ENCODE measurements at regions not wholly inside any gene's neighbourhood (a gene's known extent, or its start where the extent isn't known, plus 50 kb on each side); places are given as distances from the start of the nearest gene placed in this dataset.

DNA sequence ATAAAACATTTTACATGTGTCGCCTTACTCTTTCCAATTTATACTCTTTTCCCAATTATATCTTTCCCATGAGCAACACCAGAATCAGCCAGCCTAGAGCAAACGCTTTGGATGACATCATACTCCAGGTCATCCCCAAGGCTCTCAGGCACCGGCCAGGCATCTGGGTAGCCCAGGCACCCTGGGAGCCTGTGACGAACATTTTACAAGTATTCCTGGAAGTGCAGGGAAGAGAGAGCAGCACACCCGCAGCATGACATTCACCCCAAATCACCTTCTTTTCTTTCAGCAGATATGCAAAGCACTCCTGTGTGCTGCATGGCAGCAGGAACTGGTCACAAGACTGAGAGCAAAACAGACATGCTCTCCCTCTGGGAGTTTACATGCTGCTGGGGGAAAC is 75.7 kb upstream of the SMIM23 start:
- CTCF ChIA-PET = no interaction called here
- no peak for DNase-seq (ENCODE audit: low spot score)
- Histone ChIP-seq H3K4me3 (ENCODE audit: low read depth, low read length, poor library complexity, severe bottlenecking) (no peak overlapping the region), H3K27ac (ENCODE audit: low read depth, low read length, poor library complexity, severe bottlenecking) (no peak overlapping the region), H3K36me3 (ENCODE audit: insufficient read depth, low read length, poor library complexity, severe bottlenecking) (no peaks in the 10 kb centered on the region), H3K27me3 (replicated peaks; ENCODE audit: insufficient read depth, low read depth, low read length, poor library complexity) (no peaks in the 10 kb centered on the region), H3K9me3 (ENCODE audit: low read depth, low read length, poor library complexity, severe bottlenecking) (no peaks in the 10 kb centered on the region), H3K4me1 (ENCODE audit: insufficient read depth, low read length, poor library complexity, severe bottlenecking) (no peaks in the 10 kb centered on the region)
- TF ChIP-seq, protein P1, sequence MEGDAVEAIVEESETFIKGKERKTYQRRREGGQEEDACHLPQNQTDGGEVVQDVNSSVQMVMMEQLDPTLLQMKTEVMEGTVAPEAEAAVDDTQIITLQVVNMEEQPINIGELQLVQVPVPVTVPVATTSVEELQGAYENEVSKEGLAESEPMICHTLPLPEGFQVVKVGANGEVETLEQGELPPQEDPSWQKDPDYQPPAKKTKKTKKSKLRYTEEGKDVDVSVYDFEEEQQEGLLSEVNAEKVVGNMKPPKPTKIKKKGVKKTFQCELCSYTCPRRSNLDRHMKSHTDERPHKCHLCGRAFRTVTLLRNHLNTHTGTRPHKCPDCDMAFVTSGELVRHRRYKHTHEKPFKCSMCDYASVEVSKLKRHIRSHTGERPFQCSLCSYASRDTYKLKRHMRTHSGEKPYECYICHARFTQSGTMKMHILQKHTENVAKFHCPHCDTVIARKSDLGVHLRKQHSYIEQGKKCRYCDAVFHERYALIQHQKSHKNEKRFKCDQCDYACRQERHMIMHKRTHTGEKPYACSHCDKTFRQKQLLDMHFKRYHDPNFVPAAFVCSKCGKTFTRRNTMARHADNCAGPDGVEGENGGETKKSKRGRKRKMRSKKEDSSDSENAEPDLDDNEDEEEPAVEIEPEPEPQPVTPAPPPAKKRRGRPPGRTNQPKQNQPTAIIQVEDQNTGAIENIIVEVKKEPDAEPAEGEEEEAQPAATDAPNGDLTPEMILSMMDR (conservative IDR thresholded peaks at IDR 0.05; ENCODE audit: low read depth, low read length) = no peak
- no peak for TF ChIP-seq EZH2 (IDR thresholded peaks at IDR 0.05; ENCODE audit: borderline replicate concordance, low read depth, low read length, poor library complexity, severe bottlenecking)
- BruUV-seq (replicated peaks) = no TSS peak
- POLR2A ChIA-PET (ENCODE audit: low non-redundant PET) = no interaction called here
- intact Hi-C loops (cut with micrococcal nuclease; ENCODE audit: unreplicated experiment) = no loop called here

DNA sequence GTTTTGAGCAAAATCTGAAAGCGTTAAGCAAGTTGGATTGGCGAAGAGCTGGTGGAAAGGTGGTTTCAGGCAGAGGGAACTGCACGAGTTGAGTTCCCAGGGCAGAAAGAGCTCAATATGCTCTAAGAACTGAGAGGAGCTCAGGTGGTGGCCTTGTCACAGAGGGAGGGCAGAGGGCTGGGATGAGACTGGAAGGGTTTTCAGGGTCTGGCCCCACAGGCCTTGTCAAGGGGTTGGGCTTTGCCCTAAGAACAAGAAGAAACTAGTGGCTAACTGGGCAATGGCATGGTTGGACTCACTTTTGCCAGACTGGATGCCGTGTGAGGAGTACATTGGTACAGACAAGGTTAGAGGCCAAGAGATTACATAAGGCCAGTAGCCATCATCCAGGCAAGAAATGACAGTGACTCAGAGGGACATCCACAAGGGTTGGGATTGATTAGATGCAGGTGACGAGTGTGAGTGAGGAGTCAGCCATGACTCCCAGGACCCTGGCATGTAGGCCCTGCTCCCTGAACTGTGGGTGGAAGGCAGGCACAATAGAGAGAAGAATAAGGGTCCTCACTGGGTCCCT is 75.1 kb upstream of the SMIM23 start:
- ChIA-PET POLR2A (ENCODE audit: low non-redundant PET) (no interaction called here), CTCF (no interaction called here)
- Histone ChIP-seq H3K9me3 (ENCODE audit: low read depth, low read length, poor library complexity, severe bottlenecking) (no peaks in the 10 kb centered on the region), H3K27me3 (replicated peaks; ENCODE audit: insufficient read depth, low read depth, low read length, poor library complexity) (no peaks in the 10 kb centered on the region), H3K4me1 (ENCODE audit: insufficient read depth, low read length, poor library complexity, severe bottlenecking) (no peaks in the 10 kb centered on the region), H3K4me3 (ENCODE audit: low read depth, low read length, poor library complexity, severe bottlenecking) (no peak overlapping the region), H3K36me3 (ENCODE audit: insufficient read depth, low read length, poor library complexity, severe bottlenecking) (no peaks in the 10 kb centered on the region), H3K27ac (ENCODE audit: low read depth, low read length, poor library complexity, severe bottlenecking) (no peak overlapping the region)
- no TSS peak for BruUV-seq (replicated peaks)
- DNase-seq (ENCODE audit: low spot score) = no peak
- intact Hi-C loops (cut with micrococcal nuclease; ENCODE audit: unreplicated experiment) = no loop called here
- TF ChIP-seq, protein P1 (conservative IDR thresholded peaks at IDR 0.05; ENCODE audit: low read depth, low read length) = no peak
- no peak for TF ChIP-seq EZH2 (IDR thresholded peaks at IDR 0.05; ENCODE audit: borderline replicate concordance, low read depth, low read length, poor library complexity, severe bottlenecking)

DNA sequence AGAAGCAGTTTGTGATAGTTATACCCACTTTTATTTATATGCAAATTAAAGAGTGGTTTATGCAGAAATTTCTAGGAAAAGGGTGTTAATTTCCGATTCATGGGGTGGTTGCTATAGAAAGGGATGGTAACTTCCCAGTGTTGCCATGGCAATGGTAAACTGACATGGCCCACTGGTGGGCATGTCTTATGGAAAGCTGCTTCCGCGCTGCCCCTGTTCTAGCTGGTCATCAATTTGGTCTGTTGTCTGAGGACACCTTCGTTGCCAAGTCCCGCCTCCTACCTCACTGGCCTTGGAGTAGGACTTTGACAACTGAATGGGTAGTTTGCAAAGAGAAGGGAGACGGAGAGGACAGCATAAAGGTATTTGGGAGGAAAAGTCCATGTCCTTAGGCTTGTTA is 74.0 kb upstream of the SMIM23 start:
- Histone ChIP-seq H3K27me3 (replicated peaks; ENCODE audit: insufficient read depth, low read depth, low read length, poor library complexity) (peaks cover 4% of the 10 kb centered on the region), H3K4me1 (ENCODE audit: insufficient read depth, low read length, poor library complexity, severe bottlenecking) (no peaks in the 10 kb centered on the region), H3K36me3 (ENCODE audit: insufficient read depth, low read length, poor library complexity, severe bottlenecking) (no peaks in the 10 kb centered on the region), H3K9me3 (ENCODE audit: low read depth, low read length, poor library complexity, severe bottlenecking) (no peaks in the 10 kb centered on the region), H3K4me3 (ENCODE audit: low read depth, low read length, poor library complexity, severe bottlenecking) (no peak overlapping the region), H3K27ac (ENCODE audit: low read depth, low read length, poor library complexity, severe bottlenecking) (no peak overlapping the region)
- ChIA-PET POLR2A (ENCODE audit: low non-redundant PET) (no interaction called here), CTCF (no interaction called here)
- BruUV-seq (replicated peaks) = no TSS peak
- DNase-seq (ENCODE audit: low spot score) = no peak
- TF ChIP-seq EZH2 (IDR thresholded peaks at IDR 0.05; ENCODE audit: borderline replicate concordance, low read depth, low read length, poor library complexity, severe bottlenecking) = no peak
- TF ChIP-seq, protein P1 (conservative IDR thresholded peaks at IDR 0.05; ENCODE audit: low read depth, low read length) = no peak
- intact Hi-C loops (cut with micrococcal nuclease; ENCODE audit: unreplicated experiment) = no loop called here

Measured in A673 (cell line).